ENCODE measurements at regions not wholly inside any gene's neighbourhood (a gene's known extent, or its start where the extent isn't known, plus 50 kb on each side); places are given as distances from the start of the nearest gene placed in this dataset.

DNA sequence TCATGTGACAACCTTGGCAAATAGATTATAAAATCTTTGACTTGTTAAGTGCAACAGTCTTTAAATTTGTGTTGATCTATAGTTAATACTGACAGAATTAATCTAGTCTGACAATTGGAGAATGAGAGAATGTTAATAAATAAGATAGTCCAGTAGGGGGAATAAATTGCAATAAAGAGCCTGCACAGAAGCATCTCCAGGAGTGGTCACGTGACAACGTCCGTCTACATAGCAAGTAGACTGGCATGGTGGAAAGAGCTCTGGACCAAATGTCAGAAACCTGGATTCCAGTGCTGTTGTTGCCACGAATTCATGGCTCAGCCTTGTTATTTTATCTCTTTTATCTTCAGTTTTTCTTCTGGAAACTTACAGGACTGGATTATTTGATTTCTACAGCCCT, 436.5 kb downstream of the RAB28 start:
- TF ChIP-seq, protein P1, sequence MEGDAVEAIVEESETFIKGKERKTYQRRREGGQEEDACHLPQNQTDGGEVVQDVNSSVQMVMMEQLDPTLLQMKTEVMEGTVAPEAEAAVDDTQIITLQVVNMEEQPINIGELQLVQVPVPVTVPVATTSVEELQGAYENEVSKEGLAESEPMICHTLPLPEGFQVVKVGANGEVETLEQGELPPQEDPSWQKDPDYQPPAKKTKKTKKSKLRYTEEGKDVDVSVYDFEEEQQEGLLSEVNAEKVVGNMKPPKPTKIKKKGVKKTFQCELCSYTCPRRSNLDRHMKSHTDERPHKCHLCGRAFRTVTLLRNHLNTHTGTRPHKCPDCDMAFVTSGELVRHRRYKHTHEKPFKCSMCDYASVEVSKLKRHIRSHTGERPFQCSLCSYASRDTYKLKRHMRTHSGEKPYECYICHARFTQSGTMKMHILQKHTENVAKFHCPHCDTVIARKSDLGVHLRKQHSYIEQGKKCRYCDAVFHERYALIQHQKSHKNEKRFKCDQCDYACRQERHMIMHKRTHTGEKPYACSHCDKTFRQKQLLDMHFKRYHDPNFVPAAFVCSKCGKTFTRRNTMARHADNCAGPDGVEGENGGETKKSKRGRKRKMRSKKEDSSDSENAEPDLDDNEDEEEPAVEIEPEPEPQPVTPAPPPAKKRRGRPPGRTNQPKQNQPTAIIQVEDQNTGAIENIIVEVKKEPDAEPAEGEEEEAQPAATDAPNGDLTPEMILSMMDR (IDR thresholded peaks at IDR 0.05) = no peak
- no peak for TF ChIP-seq POLR2A (IDR thresholded peaks at IDR 0.05)
- TF ChIP-seq POLR2AphosphoS5 (IDR thresholded peaks at IDR 0.05) = no peak
- TF ChIP-seq EP300 (IDR thresholded peaks at IDR 0.05) = no peak
